NOMO-1 treated with dmso at 0.1 percent for 144 hours (cell line): ENCODE measurements at regions not wholly inside any gene's neighbourhood (a gene's known extent, or its start where the extent isn't known, plus 50 kb on each side); places are given as distances from the start of the nearest gene placed in this dataset.
"Not testable (repeated sequence)": the region's sequence is repeated elsewhere in the genome, so short reads cannot be mapped to it uniquely, and the experiment has no call there.

Experiments
- DNase-seq: peaks from one replicate; lab custom pipeline; 2025; ENCODE audit not compliant: unreplicated experiment; lab: John Stamatoyannopoulos, UW

GRCh38 chr6:91281901-91282300 lies 695.0 kb upstream of the MAP3K7 start:
- no peak for DNase-seq

GRCh38 chr6:91280494-91280830 lies 693.6 kb upstream of the MAP3K7 start:
- no peak for DNase-seq

GRCh38 chr6:91279740-91280493 lies 693.0 kb upstream of the MAP3K7 start:
- no peak for DNase-seq

GRCh38 chr6:91278416-91278815 lies 691.5 kb upstream of the MAP3K7 start:
- no peak for DNase-seq

- DNase-seq: peak; percentile 3
Measured at GRCh38 chr6:91276315-91276714, 689.4 kb upstream of the MAP3K7 start.

- DNase-seq: peak; percentile 1
Measured at GRCh38 chr6:91273729-91274128, 686.9 kb upstream of the MAP3K7 start.

- DNase-seq: no peak
Measured at GRCh38 chr6:91271807-91272206, 684.9 kb upstream of the MAP3K7 start.

GRCh38 chr6:91268941-91269340 lies 682.1 kb upstream of the MAP3K7 start:
- no peak for DNase-seq

GRCh38 chr6:91267246-91267645 lies 680.4 kb upstream of the MAP3K7 start:
- DNase-seq: no peak

- no peak for DNase-seq
Measured at GRCh38 chr6:91266156-91266555, 679.3 kb upstream of the MAP3K7 start.

GRCh38 chr6:91243436-91243835 lies 656.6 kb upstream of the MAP3K7 start:
- no peak for DNase-seq

GRCh38 chr6:91242614-91242949 lies 655.7 kb upstream of the MAP3K7 start:
- DNase-seq: no peak

- no peak for DNase-seq
Measured at GRCh38 chr6:91241946-91242613, 655.2 kb upstream of the MAP3K7 start.

GRCh38 chr6:91240878-91241603 lies 654.2 kb upstream of the MAP3K7 start:
- no peak for DNase-seq

GRCh38 chr6:91221072-91221720 lies 634.3 kb upstream of the MAP3K7 start:
- DNase-seq: peak; percentile 61

- peak; percentile 64 for DNase-seq
Measured at GRCh38 chr6:91213229-91213901, 626.5 kb upstream of the MAP3K7 start.

GRCh38 chr6:91198588-91199255 lies 611.9 kb upstream of the MAP3K7 start:
- DNase-seq: no peak

GRCh38 chr6:91196729-91197128 lies 609.9 kb upstream of the MAP3K7 start:
- DNase-seq: no peak

GRCh38 chr6:91193446-91193845 lies 606.6 kb upstream of the MAP3K7 start:
- DNase-seq: no peak

GRCh38 chr6:91190041-91190440 lies 603.2 kb upstream of the MAP3K7 start:
- not testable (repeated sequence) for DNase-seq

GRCh38 chr6:91185072-91185471 lies 598.2 kb upstream of the MAP3K7 start:
- no peak for DNase-seq
